Thyroid gland (tissue), 4 donors: ENCODE measurements at regions not wholly inside any gene's neighbourhood (a gene's known extent, or its start where the extent isn't known, plus 50 kb on each side); places are given as distances from the start of the nearest gene placed in this dataset.
"Not testable (repeated sequence)": the region's sequence is repeated elsewhere in the genome, so short reads cannot be mapped to it uniquely, and the experiment has no call there.

ENCODE experiments used
- DNase-seq, 2 donors: peaks; one replicate each; pipeline ENCODE4 v3.0.0-alpha.2; 2019
- H3K27ac ChIP-seq, 3 donors: fragments of 200-600 bp; sonication (generic); 1 replicate in 2 of 3; 2 replicates in 1 of 3; pipeline ENCODE4 v1.5.1; 2016 to 2019; ENCODE audit warnings: mild to moderate bottlenecking in 1 of 3, moderate library complexity in 1 of 3
- H3K27me3 ChIP-seq: fragments of 200-600 bp; sonication (generic); one replicate; pipeline ENCODE4 v1.5.1; 2019
- H3K36me3 ChIP-seq, 2 donors: fragments of 200-600 bp; sonication (generic); one replicate each; pipeline ENCODE4 v1.5.1; 2016 to 2019
- H3K4me1 ChIP-seq, 2 donors: fragments of 200-600 bp; sonication (generic); one replicate each; pipeline ENCODE4 v1.5.1; 2017 to 2019
- H3K4me3 ChIP-seq, 3 donors: fragments of 200-600 bp; sonication (generic); replicated peaks in 1 of 3; 1 replicate in 2 of 3; 2 replicates in 1 of 3; pipeline ENCODE4 v1.5.1; 2016; ENCODE audit warnings: mild to moderate bottlenecking in 1 of 3
- H3K9me3 ChIP-seq: fragments of 200-600 bp; sonication (generic); one replicate; pipeline ENCODE4 v1.5.1; 2017
- CTCF ChIP-seq, 6 experiments: fragments of 200-600 bp in 3 of 6; fragments of 450-650 bp in 3 of 6; sonication (generic) in 3 of 6; IDR thresholded peaks; one replicate each; pipeline ENCODE4 v1.5.1; 2016 to 2019; ENCODE audit warnings: antibody characterized with exemption in 6 of 6, mild to moderate bottlenecking in 2 of 6, inconsistent platforms in 1 of 6, moderate library complexity in 1 of 6
- POLR2A ChIP-seq, 2 donors: fragments of 450-650 bp; IDR thresholded peaks; one replicate each; pipeline ENCODE4 v1.6.1; 2017; ENCODE audit warnings: antibody characterized with exemption in 2 of 2, mild to moderate bottlenecking in 2 of 2, moderate library complexity in 1 of 2
- WGBS, 2 donors: methylation state at CpG; one replicate each; pipeline ENCODE4 v1.1.5; 2017; 5-methylcytosine and 5-hydroxymethylcytosine counted together
- intact Hi-C: fragments of 100-400 bp; cut with DNase I; formaldehyde crosslinking; loops from one replicate; pipeline ENCODE4 v1.15.1; 2023

- H3K4me1 ChIP-seq, result no peaks in the 10 kb centered on the region
- no peak for DNase-seq
- WGBS, 2 donors, result 13 to 15% methylated on average over 3 of the region's 3 CpGs
- intact Hi-C loops, result no loop called here
- H3K27ac ChIP-seq, result no peak overlapping the region
- H3K4me3 ChIP-seq, result no peak overlapping the region
- TF ChIP-seq CTCF (IDR thresholded peaks at IDR 0.05) (no peak), POLR2A (IDR thresholded peaks at IDR 0.05) (no peak)
- H3K9me3 ChIP-seq, result no peaks in the 10 kb centered on the region
- no peaks in the 10 kb centered on the region for H3K36me3 ChIP-seq
- no peaks in the 10 kb centered on the region for H3K27me3 ChIP-seq
Measured at GRCh38 chr18:70822117-70822516, 533.3 kb downstream of the SOCS6 start.

- no peaks in the 10 kb centered on the region for H3K27me3 ChIP-seq
- intact Hi-C loops, result no loop called here
- H3K4me1 ChIP-seq, result no peaks in the 10 kb centered on the region
- no peak for DNase-seq
- no peak for TF ChIP-seq CTCF (IDR thresholded peaks at IDR 0.05)
- TF ChIP-seq POLR2A (IDR thresholded peaks at IDR 0.05), result no peak
- H3K36me3 ChIP-seq, result no peaks in the 10 kb centered on the region
- no peak overlapping the region for H3K4me3 ChIP-seq
- WGBS, 2 donors, result 68 to 70% methylated on average over 8 of the region's 8 CpGs
- no peak overlapping the region for H3K27ac ChIP-seq
- no peaks in the 10 kb centered on the region for H3K9me3 ChIP-seq
Measured at GRCh38 chr18:70808481-70809056, 519.7 kb downstream of the SOCS6 start.

- Histone ChIP-seq H3K36me3 (no peaks in the 10 kb centered on the region), H3K4me3 (no peak overlapping the region), H3K27ac (no peak overlapping the region), H3K9me3 (no peaks in the 10 kb centered on the region), H3K27me3 (no peaks in the 10 kb centered on the region), H3K4me1 (no peaks in the 10 kb centered on the region)
- peak; percentile 10 to 12 for DNase-seq
- WGBS, 2 donors, result 4 to 7% methylated on average over 8 of the region's 8 CpGs
- intact Hi-C loops, result no loop called here
- TF ChIP-seq CTCF (IDR thresholded peaks at IDR 0.05) (peak in 1 of 6 experiments; percentile 31), POLR2A (IDR thresholded peaks at IDR 0.05) (no peak)
Measured at GRCh38 chr18:70781860-70782453, 493.1 kb downstream of the SOCS6 start.

GRCh38 chr18:70766254-70766653 lies 477.4 kb downstream of the SOCS6 start:
- H3K9me3 ChIP-seq, H3K4me3 ChIP-seq, H3K27ac ChIP-seq, H3K36me3 ChIP-seq, H3K27me3 ChIP-seq, intact Hi-C loops, H3K4me1 ChIP-seq, DNase-seq: not testable (repeated sequence)
- 87 to 88% methylated on average over 3 of the region's 3 CpGs for WGBS, 2 donors

GRCh38 chr18:70762812-70763211 lies 474.0 kb downstream of the SOCS6 start:
- no peaks in the 10 kb centered on the region for H3K9me3 ChIP-seq
- H3K4me3 ChIP-seq, result no peak overlapping the region
- intact Hi-C loops, result no loop called here
- TF ChIP-seq CTCF (IDR thresholded peaks at IDR 0.05) (no peak), POLR2A (IDR thresholded peaks at IDR 0.05) (no peak)
- H3K36me3 ChIP-seq, result no peaks in the 10 kb centered on the region
- WGBS, 2 donors, result 75 to 89% methylated on average over 4 of the region's 4 CpGs
- H3K27ac ChIP-seq, result no peak overlapping the region
- no peaks in the 10 kb centered on the region for H3K27me3 ChIP-seq
- H3K4me1 ChIP-seq, result no peaks in the 10 kb centered on the region
- no peak for DNase-seq
